ENCODE measurements at regions not wholly inside any gene's neighbourhood (a gene's known extent, or its start where the extent isn't known, plus 50 kb on each side); places are given as distances from the start of the nearest gene placed in this dataset.
A peak's percentile ranks its signal among the peaks of the same experiment; 100 is the strongest.
"Not testable (repeated sequence)": the region's sequence is repeated elsewhere in the genome, so short reads cannot be mapped to it uniquely, and the experiment has no call there.

DNA sequence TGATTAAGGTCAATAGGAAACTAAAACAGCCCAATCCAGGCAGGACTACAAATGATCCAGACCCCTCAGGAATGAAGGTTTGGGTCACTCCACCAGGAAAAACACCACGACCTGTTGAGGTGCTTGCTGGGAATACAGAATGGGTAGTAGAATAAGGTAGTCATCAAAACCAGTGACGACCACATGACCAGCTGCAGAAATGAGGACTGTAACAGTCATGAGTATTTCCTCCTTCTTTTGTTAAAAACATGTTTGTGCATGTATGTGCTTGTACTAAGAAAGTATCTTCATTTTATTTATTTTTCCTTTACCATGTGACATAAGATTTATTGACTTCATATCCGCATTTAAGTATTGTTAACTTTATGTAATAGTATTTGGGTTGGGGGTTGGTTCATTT, 603.5 kb upstream of the NR3C2 start:
- Histone ChIP-seq H3K79me2 (ENCODE audit: low read length) (no peaks in the 10 kb centered on the region), H3K4me3 (ENCODE audit: low read length) (no peak overlapping the region), H3K9me2 (replicated peaks; ENCODE audit: low read length) (no peaks in the 10 kb centered on the region), H3K9ac (ENCODE audit: low read length) (no peak overlapping the region), H3K27ac (ENCODE audit: low read length) (no peak overlapping the region), H3K4me1 (ENCODE audit: insufficient read depth, low read length) (no peaks in the 10 kb centered on the region), H3K4me2 (ENCODE audit: low read length) (no peak overlapping the region), H3K36me3 (ENCODE audit: low read depth, low read length) (no peaks in the 10 kb centered on the region), H3K27me3 (ENCODE audit: low read length) (no peaks in the 10 kb centered on the region), H4K20me1 (ENCODE audit: low read length) (no peaks in the 10 kb centered on the region), H2AFZ (ENCODE audit: low read length) (no peak overlapping the region), H3K9me3 (ENCODE audit: low read length) (no peaks in the 10 kb centered on the region), H3F3A (ENCODE audit: low read length, unreplicated experiment) (no peaks in the 10 kb centered on the region)
- TF ChIP-seq EZH2 (IDR thresholded peaks at IDR 0.05; ENCODE audit: low read length, unreplicated experiment) = no peak
- TF ChIP-seq, protein P1, sequence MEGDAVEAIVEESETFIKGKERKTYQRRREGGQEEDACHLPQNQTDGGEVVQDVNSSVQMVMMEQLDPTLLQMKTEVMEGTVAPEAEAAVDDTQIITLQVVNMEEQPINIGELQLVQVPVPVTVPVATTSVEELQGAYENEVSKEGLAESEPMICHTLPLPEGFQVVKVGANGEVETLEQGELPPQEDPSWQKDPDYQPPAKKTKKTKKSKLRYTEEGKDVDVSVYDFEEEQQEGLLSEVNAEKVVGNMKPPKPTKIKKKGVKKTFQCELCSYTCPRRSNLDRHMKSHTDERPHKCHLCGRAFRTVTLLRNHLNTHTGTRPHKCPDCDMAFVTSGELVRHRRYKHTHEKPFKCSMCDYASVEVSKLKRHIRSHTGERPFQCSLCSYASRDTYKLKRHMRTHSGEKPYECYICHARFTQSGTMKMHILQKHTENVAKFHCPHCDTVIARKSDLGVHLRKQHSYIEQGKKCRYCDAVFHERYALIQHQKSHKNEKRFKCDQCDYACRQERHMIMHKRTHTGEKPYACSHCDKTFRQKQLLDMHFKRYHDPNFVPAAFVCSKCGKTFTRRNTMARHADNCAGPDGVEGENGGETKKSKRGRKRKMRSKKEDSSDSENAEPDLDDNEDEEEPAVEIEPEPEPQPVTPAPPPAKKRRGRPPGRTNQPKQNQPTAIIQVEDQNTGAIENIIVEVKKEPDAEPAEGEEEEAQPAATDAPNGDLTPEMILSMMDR (conservative IDR thresholded peaks at IDR 0.05; ENCODE audit: low read depth, low read length) = no peak
- no peak for TF ChIP-seq EZH2phosphoT487 (IDR thresholded peaks at IDR 0.05; ENCODE audit: borderline replicate concordance, low read length)
- intact Hi-C loops (cut with micrococcal nuclease) = no loop called here
- DNase-seq (no peak), ATAC-seq (no peak)
- CTCF ChIA-PET = no interaction called here
- POLR2A ChIA-PET (ENCODE audit: unreplicated experiment) = no interaction called here
- no TSS peak for BruUV-seq (replicated peaks)

DNA sequence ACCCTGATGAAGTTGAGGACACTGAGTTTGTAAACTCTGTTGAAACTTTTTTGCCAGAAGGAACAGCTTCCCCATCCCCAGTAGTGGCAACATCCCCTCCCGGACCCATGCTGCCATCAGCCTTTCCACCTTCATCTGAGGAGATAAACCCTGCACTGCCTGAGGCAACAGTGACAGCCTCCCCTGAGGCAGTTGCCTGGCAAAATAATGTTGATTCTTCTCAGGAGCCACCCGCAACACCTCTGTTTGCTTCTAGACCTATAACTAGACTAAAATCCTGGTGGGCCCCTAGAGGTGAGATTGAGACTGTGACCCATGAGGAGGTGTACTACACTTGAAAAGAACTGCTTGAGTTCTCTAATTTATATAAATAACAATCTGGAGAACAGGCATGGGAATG, 597.6 kb upstream of the NR3C2 start:
- CTCF ChIA-PET; H4K20me1 ChIP-seq (ENCODE audit: low read length): not testable (repeated sequence)
- intact Hi-C loops (cut with micrococcal nuclease) = loop anchor here (10.0 kb wide), 2 partner anchors 225 to 255 kb away; no protein-coding TSS in a partner anchor

DNA sequence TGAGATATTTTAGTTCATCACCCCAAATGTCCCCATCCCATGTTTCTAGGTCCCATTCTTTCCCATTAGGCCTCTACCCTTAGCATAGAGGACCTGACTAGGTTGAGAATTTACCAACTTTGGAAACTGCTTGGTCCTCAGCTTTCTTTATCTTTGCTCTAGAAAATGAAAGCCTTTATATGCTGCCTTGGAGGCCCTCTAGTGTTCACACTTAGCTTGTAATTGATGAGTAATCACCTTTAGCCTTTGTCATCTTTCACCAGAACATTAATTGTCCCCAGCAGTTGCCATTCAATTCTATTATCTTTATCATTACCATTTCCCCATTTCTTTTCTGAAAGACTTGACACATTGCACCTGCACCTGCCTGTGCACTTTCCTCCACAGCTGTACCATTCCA, 589.2 kb upstream of the NR3C2 start:
- H3K36me3 ChIP-seq (ENCODE audit: low read depth, low read length) = no peaks in the 10 kb centered on the region
- H3K9me2 ChIP-seq (replicated peaks; ENCODE audit: low read length) = no peaks in the 10 kb centered on the region
- H3K9ac ChIP-seq (ENCODE audit: low read length) = no peak overlapping the region
- ATAC-seq (peak; percentile 35), DNase-seq (peak; percentile 32)
- ChIA-PET CTCF (interaction anchor here (0.5 to 0.6 kb wide), 2 partner anchors 1047 to 1115 kb away, joined by 3 read pairs; no protein-coding TSS in a partner anchor), POLR2A (ENCODE audit: unreplicated experiment) (no interaction called here)
- no peaks in the 10 kb centered on the region for H3F3A ChIP-seq (ENCODE audit: low read length, unreplicated experiment)
- no peaks in the 10 kb centered on the region for H3K4me1 ChIP-seq (ENCODE audit: insufficient read depth, low read length)
- H3K9me3 ChIP-seq (ENCODE audit: low read length) = no peaks in the 10 kb centered on the region
- H4K20me1 ChIP-seq (ENCODE audit: low read length) = no peaks in the 10 kb centered on the region
- H3K79me2 ChIP-seq (ENCODE audit: low read length) = no peaks in the 10 kb centered on the region
- H3K4me3 ChIP-seq (ENCODE audit: low read length) = no peak overlapping the region
- TF ChIP-seq EZH2 (IDR thresholded peaks at IDR 0.05; ENCODE audit: low read length, unreplicated experiment) = no peak
- TF ChIP-seq EZH2phosphoT487 (IDR thresholded peaks at IDR 0.05; ENCODE audit: borderline replicate concordance, low read length) = no peak
- TF ChIP-seq, protein P1 (conservative IDR thresholded peaks at IDR 0.05; ENCODE audit: low read depth, low read length) = peak; percentile 60
- H2AFZ ChIP-seq (ENCODE audit: low read length) = no peak overlapping the region
- H3K27ac ChIP-seq (ENCODE audit: low read length) = no peak overlapping the region
- intact Hi-C loops (cut with micrococcal nuclease) = loop anchor here (5.0 to 10.0 kb wide), 3 partner anchors 233 to 589 kb away; partner anchors contain the start of gene NR3C2
- no peaks in the 10 kb centered on the region for H3K27me3 ChIP-seq (ENCODE audit: low read length)
- no peak overlapping the region for H3K4me2 ChIP-seq (ENCODE audit: low read length)
- no TSS peak for BruUV-seq (replicated peaks)

More for the DNA sequence above, 597.6 kb upstream of the NR3C2 start:
- H3K4me2 ChIP-seq (ENCODE audit: low read length); H3K27ac ChIP-seq (ENCODE audit: low read length); ATAC-seq; POLR2A ChIA-PET (ENCODE audit: unreplicated experiment); H2AFZ ChIP-seq (ENCODE audit: low read length); H3K79me2 ChIP-seq (ENCODE audit: low read length); H3K9me3 ChIP-seq (ENCODE audit: low read length); H3K4me3 ChIP-seq (ENCODE audit: low read length); H3K27me3 ChIP-seq (ENCODE audit: low read length); H3K9me2 ChIP-seq (replicated peaks; ENCODE audit: low read length); BruUV-seq (replicated peaks); H3F3A ChIP-seq (ENCODE audit: low read length, unreplicated experiment); DNase-seq; H3K4me1 ChIP-seq (ENCODE audit: insufficient read depth, low read length); H3K36me3 ChIP-seq (ENCODE audit: low read depth, low read length); H3K9ac ChIP-seq (ENCODE audit: low read length): not testable (repeated sequence)

Measured in PC-3 (cell line).